Stimulated activated CD8-positive, alpha-beta memory T cell treated with anti-CD3 and anti-CD28 coated beads, Interleukin-7, amount 100 ng/mL, for 48 hours (primary cell): ENCODE measurements at regions not wholly inside any gene's neighbourhood (a gene's known extent, or its start where the extent isn't known, plus 50 kb on each side); places are given as distances from the start of the nearest gene placed in this dataset.

Experiments
- DNase-seq, 2 donors: peaks; one replicate each; pipeline ENCODE4 v3.0.0-alpha.2; 2020; ENCODE audit warnings: low read depth in 1 of 2; ENCODE audit errors: extremely low read depth in 1 of 2

- no peak for DNase-seq
Measured at GRCh38 chr1:47572731-47573430, 135.0 kb downstream of the FOXD2 start.

GRCh38 chr1:47574451-47575165 is 136.8 kb downstream of the FOXD2 start:
- no peak for DNase-seq

GRCh38 chr1:47575855-47576757 is 138.3 kb downstream of the FOXD2 start:
- DNase-seq = no peak

- no peak for DNase-seq
Measured at GRCh38 chr1:47576758-47577115, 138.9 kb downstream of the FOXD2 start.

GRCh38 chr1:47577303-47578025 is 139.6 kb downstream of the FOXD2 start:
- DNase-seq = no peak

- no peak for DNase-seq
Measured at GRCh38 chr1:47578026-47578720, 140.3 kb downstream of the FOXD2 start.

DNA sequence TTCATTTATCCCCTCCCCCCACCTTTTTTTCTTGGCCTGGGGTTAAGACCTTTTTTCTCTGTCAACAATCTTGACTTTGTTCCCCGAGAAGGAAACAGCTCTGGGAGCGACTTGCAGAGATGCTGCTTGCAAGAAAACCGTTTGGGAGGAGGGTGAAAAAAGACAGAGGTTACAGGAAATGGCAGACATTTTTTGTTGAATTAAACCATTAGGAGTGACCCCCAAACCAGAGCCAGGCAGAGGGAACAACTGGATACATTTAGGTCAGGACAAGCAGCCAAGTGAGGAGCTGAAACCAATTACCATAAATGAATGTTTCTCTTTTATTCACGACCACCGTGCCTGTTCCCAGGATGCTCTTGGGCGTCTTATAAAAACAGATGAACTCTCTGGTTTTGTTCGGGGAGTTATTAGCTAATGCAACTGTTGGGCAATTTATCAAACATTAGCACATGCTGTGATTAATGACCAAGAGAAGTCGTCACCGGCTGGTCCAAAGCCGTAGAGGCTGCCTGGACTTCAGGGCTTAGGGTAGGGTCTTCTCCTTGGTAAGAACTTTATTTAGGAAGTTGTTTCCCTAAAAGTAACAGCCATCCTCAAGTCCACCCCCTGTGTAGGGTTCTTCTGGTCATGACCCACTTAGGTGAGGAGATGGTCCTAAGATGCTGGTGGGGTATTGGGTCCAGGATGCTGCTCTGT is 141.0 kb downstream of the FOXD2 start:
- no peak for DNase-seq

GRCh38 chr1:47579809-47580208 is 142.0 kb downstream of the FOXD2 start:
- DNase-seq = no peak

DNA sequence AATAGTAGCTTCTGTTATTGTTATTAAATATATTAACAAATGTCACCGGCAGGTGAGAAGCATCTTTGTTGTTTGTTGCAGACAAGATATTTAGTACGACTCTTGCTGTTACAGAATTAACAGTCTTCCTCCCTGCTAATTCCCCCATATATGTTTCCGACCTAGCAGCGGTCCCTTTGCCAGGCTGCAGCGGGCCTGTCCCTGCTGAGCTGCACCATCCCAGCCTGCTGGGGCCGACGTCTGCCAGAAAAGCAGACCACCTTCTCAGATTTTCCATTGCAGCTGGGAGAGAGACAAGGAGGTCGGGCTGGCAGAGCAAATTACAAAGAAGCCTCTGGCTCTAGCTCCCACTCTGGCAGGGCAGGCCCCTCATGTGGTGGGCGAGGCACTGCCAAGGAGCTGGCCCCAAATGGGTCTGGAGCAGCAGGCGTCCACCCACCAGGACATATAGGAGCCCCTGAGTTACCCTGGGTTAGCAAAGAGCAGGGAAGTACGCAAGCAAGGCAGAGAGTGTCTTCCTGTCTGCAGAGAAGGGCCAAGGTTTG is 142.7 kb downstream of the FOXD2 start:
- no peak for DNase-seq

GRCh38 chr1:47582891-47583608 is 145.2 kb downstream of the FOXD2 start:
- DNase-seq = no peak

DNA sequence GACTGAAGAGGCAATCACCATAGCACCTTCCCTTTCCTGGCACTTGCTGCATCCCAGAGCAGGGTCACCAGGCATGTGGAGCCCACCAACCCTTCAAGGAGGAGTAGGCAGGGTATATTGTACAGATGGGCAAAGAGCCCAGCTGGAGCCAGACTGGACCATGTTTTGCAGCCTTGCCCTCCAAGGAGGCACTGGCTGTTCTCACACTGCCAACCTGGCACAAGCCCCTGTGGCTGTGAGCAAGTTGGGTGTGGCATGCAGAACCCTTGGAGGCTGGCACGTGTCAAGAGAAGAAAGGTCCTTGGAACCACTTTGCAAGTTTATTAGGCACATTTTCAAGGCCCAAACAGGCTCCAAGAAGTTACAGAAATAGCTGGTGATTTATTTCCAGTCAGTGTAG is 146.4 kb downstream of the FOXD2 start:
- no peak for DNase-seq

DNA sequence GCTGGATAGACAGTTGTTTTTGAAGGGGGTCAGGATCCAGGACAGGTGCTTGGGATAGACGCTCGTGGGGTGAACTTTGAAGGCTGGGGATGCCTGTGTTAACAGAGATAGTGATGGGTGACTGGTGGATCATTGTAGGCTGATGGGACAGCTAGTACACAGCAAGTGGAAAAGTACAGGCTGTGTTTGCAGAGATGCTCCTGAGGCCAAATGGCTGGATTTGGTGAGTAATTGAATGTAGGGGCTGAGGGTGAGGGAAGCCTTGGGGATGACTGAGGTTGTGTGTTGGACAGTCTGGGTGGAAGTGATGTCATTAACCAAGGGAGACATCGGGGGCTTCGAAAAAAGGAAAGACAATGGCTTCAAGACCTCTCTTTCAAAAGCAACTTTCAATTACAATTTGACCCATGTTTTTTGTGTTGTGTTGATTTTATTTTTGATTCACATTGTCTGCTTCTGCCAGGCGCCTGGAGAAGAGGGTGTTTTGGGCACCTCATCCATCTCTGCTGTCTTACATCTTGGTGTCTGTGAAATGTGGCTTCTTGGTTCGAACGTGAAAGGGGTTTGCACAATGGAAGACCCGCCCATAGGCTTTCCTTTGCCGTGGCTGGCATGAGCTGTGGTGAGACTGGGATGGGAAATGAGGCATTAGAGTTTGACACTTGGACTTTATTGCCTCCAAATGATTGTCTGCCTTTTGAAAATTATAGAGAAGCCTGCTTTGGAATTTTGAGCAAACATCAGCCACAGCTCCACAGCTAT is 147.5 kb downstream of the FOXD2 start:
- DNase-seq = no peak

- no peak for DNase-seq
Measured at GRCh38 chr1:47587891-47588582, 150.2 kb downstream of the FOXD2 start.

DNA sequence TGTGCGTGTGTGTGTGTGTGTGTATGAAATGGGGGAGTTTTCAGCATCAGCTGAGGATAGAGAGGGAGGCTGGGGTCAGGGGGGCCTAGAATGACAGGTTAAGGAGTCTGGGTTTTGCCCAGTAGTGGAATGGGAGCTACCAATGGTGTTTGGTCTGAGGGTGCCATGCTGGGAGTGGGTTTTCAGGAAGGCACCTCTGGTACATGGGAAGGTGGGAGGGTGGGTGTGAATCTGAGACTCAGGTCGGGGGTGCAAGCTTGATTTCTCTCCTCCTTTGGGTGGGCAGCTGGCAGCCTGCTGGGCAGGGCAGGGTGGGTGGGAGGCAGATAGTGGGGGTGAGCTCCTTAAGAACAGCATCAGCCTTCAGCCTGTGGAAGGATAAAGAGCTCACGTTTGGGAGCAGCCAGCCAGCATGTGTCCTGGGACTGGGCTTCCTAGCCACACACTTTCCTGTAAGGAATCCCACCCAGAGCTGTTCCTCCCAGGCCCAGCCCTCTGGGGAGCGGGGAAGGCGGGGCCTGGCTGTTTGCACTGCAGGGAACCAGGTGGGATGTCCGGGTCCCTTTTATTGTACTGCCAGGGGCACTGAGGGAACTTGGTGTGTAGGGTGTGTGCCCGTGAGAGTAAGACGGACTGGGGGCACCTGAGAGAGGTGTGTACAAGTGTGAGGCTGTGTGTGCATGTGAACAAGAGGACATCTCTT is 152.8 kb downstream of the FOXD2 start:
- no peak for DNase-seq

DNA sequence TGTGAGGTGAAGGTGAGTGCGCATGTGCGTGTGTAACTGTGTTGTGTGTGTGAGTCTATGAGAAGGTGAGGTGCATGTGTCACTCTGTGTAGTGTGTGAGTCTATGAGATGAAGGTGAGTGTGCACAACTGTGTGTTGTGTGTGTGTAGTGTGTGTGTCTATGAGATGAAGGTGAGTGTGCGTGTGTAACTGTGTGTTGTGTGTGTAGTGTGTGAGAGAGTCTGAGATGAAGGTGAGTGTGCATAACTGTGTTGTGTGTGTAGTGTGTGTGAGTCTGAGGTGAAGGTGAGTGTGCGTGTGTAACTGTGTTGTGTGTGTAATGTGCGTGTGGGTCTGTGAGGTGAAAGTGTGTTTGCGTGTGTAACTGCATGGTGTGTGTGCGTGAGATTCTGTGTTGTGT is 154.0 kb downstream of the FOXD2 start:
- no peak for DNase-seq

- DNase-seq = no peak
Measured at GRCh38 chr1:47592296-47593012, 154.6 kb downstream of the FOXD2 start.
